ENCODE measurements at regions not wholly inside any gene's neighbourhood (a gene's known extent, or its start where the extent isn't known, plus 50 kb on each side); places are given as distances from the start of the nearest gene placed in this dataset.

- POLR2A ChIA-PET = no interaction called here
- Histone ChIP-seq H4K20me1 (ENCODE audit: control insufficient read depth, insufficient read depth, low read length, poor library complexity, severe bottlenecking) (no peaks in the 10 kb centered on the region), H3K4me1 (ENCODE audit: control insufficient read depth in 2 of 2, insufficient read depth in 2 of 2, low read length in 2 of 2) (peaks cover 0 to 5% of the 10 kb centered on the region in 2 donors), H3K27me3 (replicated peaks in 1 of 4; ENCODE audit: control extremely low read depth in 1 of 4, control insufficient read depth in 3 of 4, insufficient read depth in 4 of 4, low read length in 3 of 4) (no peaks in the 10 kb centered on the region), H2AFZ (ENCODE audit: insufficient read depth, low read depth, low read length, poor library complexity, severe bottlenecking) (no peak overlapping the region), H3K9me3 (ENCODE audit: control extremely low read depth in 1 of 3, control insufficient read depth in 2 of 3, insufficient read depth in 1 of 3, low read length in 2 of 3) (peaks cover 0 to 25% (median 0%) of the 10 kb centered on the region in 3 donors), H3K79me2 (ENCODE audit: control insufficient read depth, insufficient read depth, low read length) (no peaks in the 10 kb centered on the region), H3K4me2 (replicated peaks; ENCODE audit: low read depth, low read length, poor library complexity, severe bottlenecking) (no peak overlapping the region), H3K36me3 (replicated peaks in 1 of 2; ENCODE audit: control extremely low read depth in 1 of 2, control insufficient read depth in 1 of 2, extremely low read depth in 1 of 2, insufficient read depth in 2 of 2, low read length in 1 of 2) (no peaks in the 10 kb centered on the region), H3K4me3 (ENCODE audit: control extremely low read depth in 1 of 5, extremely low read depth in 1 of 5, insufficient read depth in 1 of 5, low read depth in 2 of 5, low read length in 4 of 5) (no peak overlapping the region), H3K9ac (ENCODE audit: low read length) (no peak overlapping the region), H3K27ac (ENCODE audit: low read length in 2 of 2) (no peak overlapping the region)
- WGBS (ENCODE audit: insufficient coverage) = 95% methylated on average over 25 of the region's 25 CpGs
- DNase-seq (no peak), ATAC-seq (ENCODE audit: low read depth) (no peak)
- TF ChIP-seq EZH2 (IDR thresholded peaks at IDR 0.05; ENCODE audit: borderline replicate concordance, insufficient read depth, low read depth, low read length, poor library complexity, severe bottlenecking) (no peak), CTCF (IDR thresholded peaks at IDR 0.05) (no peak)
- intact Hi-C loops (cut with micrococcal nuclease) = no loop called here
- CTCF ChIA-PET = no interaction called here
- H3K4me3 Mint-ChIP-seq = no peak overlapping the region
- peaks cover 12% of the 10 kb centered on the region for H3K4me1 Mint-ChIP-seq
- no peaks in the 10 kb centered on the region for H3K9me3 Mint-ChIP-seq (ENCODE audit: insufficient read depth)
- H3K27me3 Mint-ChIP-seq = peaks cover 9% of the 10 kb centered on the region
- H3K27ac Mint-ChIP-seq = no peak overlapping the region
These were observed 181.4 kb upstream of the SHH start for GRCh38 chr7:155993420-155994278.

GRCh38 chr7:155992974-155993373 lies 180.7 kb upstream of the SHH start:
- Histone ChIP-seq H3K79me2 (ENCODE audit: control insufficient read depth, insufficient read depth, low read length) (no peaks in the 10 kb centered on the region), H3K27me3 (replicated peaks in 1 of 4; ENCODE audit: control extremely low read depth in 1 of 4, control insufficient read depth in 3 of 4, insufficient read depth in 4 of 4, low read length in 3 of 4) (no peaks in the 10 kb centered on the region), H3K9me3 (ENCODE audit: control extremely low read depth in 1 of 3, control insufficient read depth in 2 of 3, insufficient read depth in 1 of 3, low read length in 2 of 3) (peaks cover 0 to 25% (median 0%) of the 10 kb centered on the region in 3 donors), H3K36me3 (replicated peaks in 1 of 2; ENCODE audit: control extremely low read depth in 1 of 2, control insufficient read depth in 1 of 2, extremely low read depth in 1 of 2, insufficient read depth in 2 of 2, low read length in 1 of 2) (no peaks in the 10 kb centered on the region), H3K4me3 (ENCODE audit: control extremely low read depth in 1 of 5, extremely low read depth in 1 of 5, insufficient read depth in 1 of 5, low read depth in 2 of 5, low read length in 4 of 5) (no peak overlapping the region), H3K4me2 (replicated peaks; ENCODE audit: low read depth, low read length, poor library complexity, severe bottlenecking) (no peak overlapping the region), H3K4me1 (ENCODE audit: control insufficient read depth in 2 of 2, insufficient read depth in 2 of 2, low read length in 2 of 2) (peaks cover 0 to 5% of the 10 kb centered on the region in 2 donors), H3K9ac (ENCODE audit: low read length) (no peak overlapping the region), H4K20me1 (ENCODE audit: control insufficient read depth, insufficient read depth, low read length, poor library complexity, severe bottlenecking) (no peaks in the 10 kb centered on the region), H2AFZ (ENCODE audit: insufficient read depth, low read depth, low read length, poor library complexity, severe bottlenecking) (no peak overlapping the region), H3K27ac (ENCODE audit: low read length in 2 of 2) (no peak overlapping the region)
- ChIA-PET CTCF (no interaction called here), POLR2A (no interaction called here)
- no peak for TF ChIP-seq CTCF (IDR thresholded peaks at IDR 0.05)
- no peak for TF ChIP-seq EZH2 (IDR thresholded peaks at IDR 0.05; ENCODE audit: borderline replicate concordance, insufficient read depth, low read depth, low read length, poor library complexity, severe bottlenecking)
- Mint-ChIP-seq H3K4me3 (no peak overlapping the region), H3K27ac (no peak overlapping the region), H3K4me1 (peaks cover 12% of the 10 kb centered on the region), H3K9me3 (ENCODE audit: insufficient read depth) (no peaks in the 10 kb centered on the region), H3K27me3 (peaks cover 7% of the 10 kb centered on the region)
- DNase-seq (no peak), ATAC-seq (ENCODE audit: low read depth) (no peak)
- intact Hi-C loops (cut with micrococcal nuclease) = no loop called here
- WGBS (ENCODE audit: insufficient coverage) = 84% methylated on average over 8 of the region's 9 CpGs

All from B cell (primary cell).